Activated T-cell treated with anti-CD3 and anti-CD28 coated beads, Interleukin-2, amount 50 U/mL, for 1 hour (primary cell): ENCODE measurements at regions not wholly inside any gene's neighbourhood (a gene's known extent, or its start where the extent isn't known, plus 50 kb on each side); places are given as distances from the start of the nearest gene placed in this dataset.
"Not testable (repeated sequence)": the region's sequence is repeated elsewhere in the genome, so short reads cannot be mapped to it uniquely, and the experiment has no call there.

ENCODE experiments used
- DNase-seq: peaks from one replicate; pipeline ENCODE4 v3.0.0-alpha.2; 2020

DNA sequence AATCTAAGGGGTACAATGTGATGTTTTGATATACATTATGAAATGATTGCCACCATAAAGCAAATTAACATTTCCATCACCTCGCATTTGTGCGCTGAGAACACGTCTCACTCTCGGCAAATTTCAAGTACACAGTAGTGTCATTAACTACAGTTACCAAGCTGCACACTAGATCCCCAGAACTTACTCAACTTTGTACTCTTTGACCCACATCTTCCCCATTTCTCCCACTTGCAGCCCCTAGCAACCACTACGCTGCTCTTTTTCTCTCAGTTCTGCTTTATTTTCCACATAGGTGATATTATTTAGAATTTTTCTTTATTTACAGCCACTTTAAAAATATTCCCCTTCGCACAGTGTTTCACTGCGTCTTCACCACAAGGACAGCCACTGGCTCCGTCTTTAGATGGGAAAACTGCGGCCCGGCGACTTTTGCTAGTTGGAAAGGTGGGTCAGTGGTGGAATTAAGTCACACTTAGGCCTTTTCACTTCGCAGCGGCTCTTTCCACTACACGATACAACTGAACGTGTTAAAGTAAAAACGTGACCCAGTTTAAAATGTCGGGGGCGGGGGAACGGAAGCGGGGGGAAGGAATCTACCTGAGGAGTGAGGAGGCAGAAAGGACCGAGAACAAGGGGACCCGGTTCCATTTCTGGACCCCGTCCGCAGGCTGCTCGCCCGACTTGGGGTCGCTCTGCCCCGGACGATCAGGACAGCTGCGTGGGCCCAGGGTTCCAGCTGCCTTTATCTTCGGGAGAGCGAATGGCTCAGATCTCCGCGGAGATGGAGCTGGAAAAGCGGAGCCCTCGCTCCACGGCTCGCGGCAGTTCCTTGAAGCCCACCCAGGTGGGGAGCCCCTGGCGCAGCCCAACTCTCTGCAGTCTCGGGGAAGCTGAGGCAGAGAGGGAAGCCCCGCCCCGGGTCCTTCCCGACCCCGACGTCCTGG, 486.1 kb downstream of the UQCRFS1 start:
- DNase-seq, result no peak

DNA sequence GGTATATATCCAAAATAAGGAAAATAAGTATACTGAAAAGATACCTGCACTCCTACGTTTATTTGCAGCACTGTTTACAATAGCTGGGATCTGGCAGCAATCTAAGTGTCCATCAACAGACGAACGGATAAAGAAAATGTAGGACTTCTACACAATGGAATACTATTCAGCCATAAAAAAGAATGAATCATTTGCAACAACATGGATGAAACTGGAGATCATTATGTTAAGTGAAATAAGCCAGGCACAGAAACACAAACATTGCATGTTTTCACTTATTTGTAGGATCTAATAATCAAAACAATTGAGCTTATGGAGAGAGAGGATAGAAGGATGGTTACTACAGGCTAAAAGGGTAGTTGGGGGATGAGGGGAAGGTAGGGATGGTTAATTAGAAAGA, 494.0 kb downstream of the UQCRFS1 start:
- DNase-seq, result no peak

DNA sequence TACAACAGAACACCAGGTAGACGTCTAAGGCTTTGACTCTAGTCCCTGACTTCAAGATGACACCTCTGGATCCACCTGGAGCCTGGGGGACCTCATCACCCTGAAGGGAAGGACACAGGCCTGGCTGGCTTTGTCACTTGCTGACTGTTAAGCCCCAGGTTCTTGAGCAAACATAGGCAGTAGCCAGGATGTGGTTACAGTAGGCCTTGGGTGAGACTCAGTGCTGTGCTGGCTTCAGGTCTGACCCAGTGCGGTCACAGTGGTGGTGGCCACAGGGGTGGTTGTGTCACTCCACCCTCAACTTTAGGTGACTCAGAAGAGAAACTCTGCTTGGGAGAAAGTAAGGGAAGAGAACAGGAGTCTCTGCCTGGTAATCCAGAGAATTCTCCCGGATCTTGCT, 497.8 kb downstream of the UQCRFS1 start:
- no peak for DNase-seq

DNA sequence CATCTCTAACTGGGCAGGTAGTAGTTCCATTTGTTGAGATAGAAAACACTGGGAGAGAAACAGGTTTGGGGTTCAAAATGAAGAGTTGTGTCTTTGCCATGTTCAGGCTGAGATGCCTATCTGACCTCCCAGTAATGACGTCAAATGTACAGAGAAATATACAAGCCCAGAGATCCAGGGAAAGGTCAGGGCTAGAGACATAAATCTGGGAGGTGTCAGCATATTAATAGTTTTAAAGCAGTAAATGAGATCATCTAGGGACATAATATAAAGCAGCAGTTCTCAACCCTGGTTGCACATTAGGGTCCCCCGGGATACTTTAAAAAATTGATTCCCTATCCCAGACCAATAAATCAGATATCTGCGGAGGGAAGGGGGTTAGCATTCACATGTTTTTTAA, 501.5 kb downstream of the UQCRFS1 start:
- no peak for DNase-seq

DNA sequence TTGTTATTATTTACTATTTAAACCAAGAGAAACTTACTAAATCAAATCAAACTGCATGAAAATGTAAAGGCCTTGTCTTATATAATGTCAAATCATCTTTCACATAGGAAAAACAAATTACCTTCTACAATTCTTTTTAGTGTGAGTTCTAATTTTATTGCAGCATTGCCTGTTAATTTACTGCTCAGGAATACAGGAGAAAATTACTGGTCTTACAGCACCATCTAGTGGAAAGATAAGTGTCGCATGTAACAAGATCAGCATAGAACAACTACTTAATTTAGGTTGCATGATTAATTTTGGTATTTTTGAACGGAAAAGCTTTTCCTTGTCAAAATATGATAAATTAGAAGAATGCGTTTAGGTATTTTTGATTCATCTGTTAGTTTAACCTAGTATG, 502.7 kb downstream of the UQCRFS1 start:
- no peak for DNase-seq

DNA sequence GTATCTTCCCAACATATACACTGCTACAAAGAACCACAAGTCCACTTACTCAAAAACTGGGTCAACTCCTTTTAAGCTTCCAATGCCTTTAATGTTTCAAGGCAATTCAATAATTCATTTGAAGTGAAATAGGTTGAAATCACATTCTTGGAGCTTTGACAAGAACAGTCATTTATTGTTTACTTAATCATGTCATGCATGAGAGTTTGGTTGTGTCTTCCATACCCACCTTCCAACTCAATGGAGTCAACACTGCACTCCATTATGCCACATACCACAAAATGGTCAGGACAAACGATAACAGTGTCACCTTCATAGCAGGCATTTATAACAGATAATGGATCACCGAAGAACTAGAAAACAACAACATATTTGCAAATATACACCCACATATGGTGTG, 506.3 kb downstream of the UQCRFS1 start:
- DNase-seq, result no peak

DNA sequence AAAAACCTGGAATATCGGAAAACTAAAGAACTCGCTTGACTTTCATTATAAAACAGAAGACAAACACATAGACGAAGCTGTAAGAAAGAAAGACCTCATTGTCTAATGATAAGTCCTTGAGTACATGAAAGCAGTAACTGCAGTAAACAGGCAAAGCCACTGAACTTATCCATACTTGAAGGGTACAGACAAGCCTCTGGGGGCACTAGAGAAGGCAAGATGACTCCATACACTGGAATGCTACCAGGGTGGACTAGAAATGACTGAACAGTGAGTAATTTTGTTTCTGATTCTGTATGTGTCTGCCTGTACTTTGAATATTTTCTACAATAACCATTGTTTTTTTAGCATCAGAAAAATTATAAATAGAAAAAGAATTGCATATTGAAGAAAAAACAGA, 507.9 kb downstream of the UQCRFS1 start:
- DNase-seq, result no peak

DNA sequence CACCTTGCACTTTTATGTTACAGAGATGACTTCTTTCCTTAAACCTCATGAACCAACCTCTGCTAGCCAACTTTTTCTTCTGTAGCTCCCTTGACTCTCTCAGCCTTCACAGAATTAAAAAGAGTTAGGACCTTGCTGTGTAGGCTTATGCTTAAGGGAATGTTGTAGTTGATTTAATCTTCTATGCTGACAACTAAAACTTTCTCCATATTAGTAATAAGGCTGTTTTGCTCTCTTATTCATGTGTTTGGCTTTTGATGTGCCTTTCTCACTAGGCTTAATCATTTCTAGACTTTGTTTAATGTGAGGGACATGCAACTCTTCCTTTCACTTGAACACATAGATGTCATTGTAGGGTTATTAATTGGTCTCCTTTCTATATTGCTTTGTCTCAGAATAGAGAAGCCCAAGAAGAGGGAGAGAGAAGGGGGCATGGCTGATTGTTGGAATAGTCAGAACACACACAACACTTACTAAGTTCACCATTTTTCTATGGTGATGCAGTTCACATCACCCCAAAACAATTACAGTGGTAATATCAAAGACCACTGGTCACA, 509.5 kb downstream of the UQCRFS1 start:
- DNase-seq, result no peak

DNA sequence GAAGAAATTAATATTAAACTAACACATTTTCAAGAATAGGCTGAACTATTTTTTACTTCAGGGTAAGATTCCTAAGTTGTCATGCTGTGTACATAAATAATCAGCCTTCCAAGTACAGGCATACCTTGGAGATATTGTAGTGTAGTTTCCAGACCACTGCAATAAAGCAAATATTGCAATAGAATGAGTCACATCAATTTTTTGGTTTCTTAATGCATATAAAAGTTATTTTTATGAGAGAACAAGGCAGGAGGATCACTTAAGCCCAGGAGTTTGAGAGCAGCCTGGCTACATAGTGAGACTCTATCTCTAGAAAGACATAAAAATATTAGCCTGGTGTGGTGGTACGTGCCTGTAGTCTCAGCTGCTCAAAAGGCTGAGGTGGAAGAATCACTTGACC, 511.5 kb downstream of the UQCRFS1 start:
- no peak for DNase-seq

DNA sequence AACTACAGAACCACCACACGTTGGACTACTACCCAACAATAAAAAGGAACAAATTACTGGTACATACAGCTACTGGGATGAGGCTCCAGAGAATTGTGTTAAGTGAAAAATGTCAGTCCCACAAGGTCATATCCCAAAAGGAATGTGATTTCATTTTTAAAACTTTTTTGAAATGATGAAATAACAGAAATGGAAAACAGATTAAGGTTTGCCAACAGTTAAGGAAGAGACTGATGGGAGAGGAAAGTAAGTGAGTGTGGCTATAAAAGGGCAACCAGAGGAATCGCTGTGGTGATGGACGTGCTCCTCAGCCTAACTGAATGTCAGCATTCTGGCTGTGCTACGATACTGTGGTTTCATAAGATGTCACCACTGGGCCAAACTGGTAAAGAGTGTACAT, 512.8 kb downstream of the UQCRFS1 start:
- DNase-seq, result no peak

DNA sequence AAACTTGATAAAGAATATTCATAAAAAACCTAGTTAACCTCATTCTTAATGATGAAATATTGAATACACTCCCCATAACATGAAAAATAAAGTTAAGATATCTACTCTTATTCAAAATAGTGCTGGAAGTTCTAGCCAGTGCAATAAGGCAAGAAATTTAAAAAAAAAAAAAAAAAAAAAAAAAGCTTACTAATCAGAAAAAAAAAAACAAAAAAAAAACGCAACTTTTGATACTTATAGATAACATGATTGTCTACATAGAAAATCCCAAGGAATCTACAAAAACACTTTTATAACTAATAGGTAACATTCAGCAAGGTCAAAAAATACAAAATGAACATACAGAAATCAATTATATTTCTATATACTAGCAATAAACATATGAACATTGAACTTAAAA, 515.6 kb downstream of the UQCRFS1 start:
- no peak for DNase-seq

DNA sequence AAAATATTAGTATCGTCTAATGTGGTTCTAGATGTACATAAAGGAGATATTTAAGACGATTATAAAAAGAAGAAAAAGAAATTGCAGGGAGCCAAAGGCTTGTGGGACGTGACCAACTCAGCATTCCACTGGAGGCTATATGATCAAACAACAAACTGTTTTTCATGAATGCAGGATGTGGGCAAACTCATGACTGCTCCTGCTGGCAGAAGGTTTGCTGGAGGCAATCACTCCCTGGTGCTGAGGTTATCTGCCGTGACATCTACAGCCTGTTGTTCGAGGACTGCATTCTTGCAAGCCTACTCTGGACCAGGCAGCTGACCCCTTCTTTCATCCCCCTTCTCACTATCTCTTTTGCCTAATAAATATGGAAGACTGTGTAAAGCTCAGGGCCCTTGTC, 518.1 kb downstream of the UQCRFS1 start:
- no peak for DNase-seq

DNA sequence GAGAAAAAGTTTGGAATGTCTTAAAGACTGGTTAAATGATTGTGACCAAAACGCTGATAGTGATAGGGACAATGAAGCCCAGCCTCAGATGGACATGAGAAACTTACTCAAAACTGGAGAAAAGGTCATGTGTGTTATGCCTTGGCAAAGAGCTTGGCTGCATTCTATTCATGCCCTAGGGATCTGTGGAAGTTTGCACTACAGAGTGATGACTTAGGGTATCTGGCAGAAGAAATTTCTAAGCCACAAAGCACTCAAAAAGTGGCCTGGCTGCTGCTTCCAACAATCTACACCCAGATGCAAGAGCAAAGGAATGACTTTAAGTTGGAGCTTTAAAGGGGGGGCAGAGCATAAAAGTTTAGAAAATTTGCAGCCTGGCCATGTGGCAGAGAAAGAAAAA, 521.3 kb downstream of the UQCRFS1 start:
- no peak for DNase-seq

DNA sequence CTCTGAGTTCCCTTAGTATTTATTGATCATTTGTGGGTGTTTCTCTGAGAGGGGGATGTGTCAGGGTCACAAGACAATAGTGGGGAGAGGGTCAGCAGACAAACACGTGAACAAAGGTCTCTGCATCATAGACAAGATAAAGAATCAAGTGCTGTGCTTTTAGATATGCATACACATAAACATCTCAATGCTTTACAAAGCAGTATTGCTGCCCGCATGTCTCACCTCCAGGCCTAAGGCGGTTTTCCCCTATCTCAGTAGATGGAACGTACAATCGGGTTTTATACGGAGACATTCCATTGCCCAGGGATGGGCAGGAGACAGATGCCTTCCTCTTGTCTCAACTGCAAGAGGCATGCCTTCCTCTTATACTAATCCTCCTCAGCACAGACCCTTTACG, 523.5 kb downstream of the UQCRFS1 start:
- not testable (repeated sequence) for DNase-seq

DNA sequence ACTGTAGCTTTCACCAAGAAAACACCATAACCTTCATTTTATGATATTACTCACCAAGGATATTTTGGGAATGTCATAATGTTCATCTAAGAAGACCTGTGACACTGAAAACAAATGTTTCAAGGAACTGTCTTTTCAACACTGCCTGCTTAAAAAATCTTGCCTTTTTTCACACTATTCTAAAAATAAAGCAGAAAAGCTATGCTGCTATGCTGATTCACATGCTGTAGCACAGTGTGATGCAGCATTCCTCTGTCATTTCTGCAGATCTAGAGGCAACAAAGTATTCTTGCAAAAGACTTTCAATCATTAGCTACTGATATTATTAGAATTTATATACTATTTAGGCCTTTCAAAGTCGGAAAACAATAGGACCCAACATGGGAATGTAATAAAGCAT, 525.7 kb downstream of the UQCRFS1 start:
- no peak for DNase-seq

DNA sequence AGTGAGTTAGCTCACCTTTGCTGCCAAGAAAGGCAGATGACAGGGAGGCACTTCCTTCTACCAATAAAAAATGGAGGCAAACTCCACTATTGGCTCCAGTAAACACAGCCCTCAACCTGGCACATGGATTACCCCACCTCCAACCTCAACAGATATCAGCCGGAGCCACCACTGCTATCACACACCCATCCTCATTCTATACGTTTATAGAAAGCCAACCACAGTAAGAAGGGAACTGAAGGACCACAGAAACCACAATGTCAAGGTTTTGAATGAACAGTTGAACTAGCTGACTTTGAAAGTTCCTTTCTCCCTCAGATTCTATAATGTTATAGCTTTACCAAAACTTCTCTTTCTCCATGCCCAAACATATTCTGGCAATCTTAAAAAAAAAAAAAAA, 526.2 kb downstream of the UQCRFS1 start:
- no peak for DNase-seq

DNA sequence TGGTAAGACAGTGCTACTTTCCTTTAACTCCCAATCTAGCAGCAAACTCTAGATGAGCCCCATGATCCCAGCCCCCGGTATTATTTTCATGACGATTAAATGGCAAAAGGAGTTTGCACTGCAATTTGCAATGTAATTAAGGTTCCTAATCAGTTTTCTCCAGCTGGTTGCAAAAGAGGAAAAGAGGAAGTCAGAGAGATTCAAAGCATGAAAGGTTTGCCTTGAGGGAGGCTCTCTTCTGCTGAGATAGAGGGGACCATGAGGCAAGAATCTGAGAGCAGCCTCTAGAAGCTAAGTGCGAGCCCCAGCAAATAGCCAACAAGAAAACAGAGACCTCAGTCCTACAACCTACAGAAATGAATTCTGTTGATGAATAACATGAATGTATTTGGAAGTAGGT, 527.1 kb downstream of the UQCRFS1 start:
- no peak for DNase-seq

DNA sequence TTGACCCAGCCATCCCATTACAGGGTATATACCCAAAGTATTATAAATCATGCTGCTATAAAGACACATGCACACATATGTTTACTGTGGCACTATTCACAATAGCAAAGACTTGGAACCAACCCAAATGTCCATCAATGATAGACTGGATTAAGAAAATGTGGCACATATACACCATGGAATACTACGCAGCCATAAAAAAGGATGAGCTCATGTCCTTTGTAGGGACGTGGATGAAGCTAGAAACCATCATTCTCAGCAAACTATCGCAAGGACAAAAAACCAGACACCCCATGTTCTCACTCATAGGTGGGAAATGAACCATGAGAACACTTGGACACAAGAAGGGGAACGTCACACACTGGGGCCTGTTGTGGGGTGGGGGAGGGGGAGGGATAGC, 527.9 kb downstream of the UQCRFS1 start:
- DNase-seq, result not testable (repeated sequence)

DNA sequence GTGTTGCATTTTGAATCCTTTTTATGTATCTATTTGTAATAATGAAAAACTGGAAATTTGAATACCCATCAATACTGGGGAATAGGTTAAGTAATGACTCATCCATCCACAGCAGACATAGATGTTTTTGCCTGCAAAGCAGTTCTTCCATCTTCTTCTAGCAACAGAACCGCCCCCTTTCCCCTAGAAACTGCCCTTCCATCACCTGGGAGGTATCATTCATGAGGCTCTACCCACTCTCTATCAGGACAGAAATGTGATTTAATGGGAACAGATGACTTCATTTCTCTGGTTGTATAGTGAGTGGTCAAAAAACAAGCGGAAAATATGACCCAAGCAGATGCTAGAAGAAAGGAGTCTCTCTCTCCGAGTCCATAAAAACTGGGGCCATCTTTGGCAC, 532.8 kb downstream of the UQCRFS1 start:
- no peak for DNase-seq

DNA sequence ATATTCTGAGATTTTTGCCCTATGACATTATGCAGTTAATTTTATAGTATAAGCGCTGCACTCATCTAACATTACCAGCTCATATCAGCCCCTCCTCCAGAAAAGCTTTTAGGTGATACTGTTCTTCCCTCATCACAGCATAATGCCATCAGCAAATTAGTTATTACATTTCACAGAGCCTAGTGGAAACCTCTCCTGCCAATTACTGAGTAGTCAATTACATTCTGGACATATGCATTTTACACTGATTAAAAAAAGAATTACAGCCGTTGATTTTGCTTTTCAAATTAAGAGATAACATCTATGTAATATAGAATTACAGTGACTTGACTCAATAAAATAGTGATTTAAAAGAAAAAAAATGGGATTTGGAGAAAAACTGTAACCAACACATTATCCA, 542.1 kb downstream of the UQCRFS1 start:
- DNase-seq, result no peak

DNA sequence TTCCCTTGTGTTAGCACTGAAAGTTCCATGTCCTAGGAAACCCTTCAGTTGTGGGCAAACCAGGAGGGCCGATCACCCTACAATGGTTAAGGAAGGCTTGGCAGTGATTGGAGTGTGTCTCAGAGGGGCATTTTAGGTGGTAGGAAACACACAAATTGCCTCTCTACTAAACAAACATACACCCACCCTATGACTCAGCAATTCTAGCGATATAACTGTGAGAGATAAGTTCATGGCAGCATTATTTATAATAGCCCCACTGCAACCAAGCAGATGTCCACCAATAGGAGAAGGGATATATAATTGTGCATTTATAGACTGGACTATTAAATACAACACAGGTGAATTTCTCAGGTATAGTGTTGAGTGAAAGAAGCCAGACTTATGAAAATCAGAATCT, 543.1 kb downstream of the UQCRFS1 start:
- no peak for DNase-seq

DNA sequence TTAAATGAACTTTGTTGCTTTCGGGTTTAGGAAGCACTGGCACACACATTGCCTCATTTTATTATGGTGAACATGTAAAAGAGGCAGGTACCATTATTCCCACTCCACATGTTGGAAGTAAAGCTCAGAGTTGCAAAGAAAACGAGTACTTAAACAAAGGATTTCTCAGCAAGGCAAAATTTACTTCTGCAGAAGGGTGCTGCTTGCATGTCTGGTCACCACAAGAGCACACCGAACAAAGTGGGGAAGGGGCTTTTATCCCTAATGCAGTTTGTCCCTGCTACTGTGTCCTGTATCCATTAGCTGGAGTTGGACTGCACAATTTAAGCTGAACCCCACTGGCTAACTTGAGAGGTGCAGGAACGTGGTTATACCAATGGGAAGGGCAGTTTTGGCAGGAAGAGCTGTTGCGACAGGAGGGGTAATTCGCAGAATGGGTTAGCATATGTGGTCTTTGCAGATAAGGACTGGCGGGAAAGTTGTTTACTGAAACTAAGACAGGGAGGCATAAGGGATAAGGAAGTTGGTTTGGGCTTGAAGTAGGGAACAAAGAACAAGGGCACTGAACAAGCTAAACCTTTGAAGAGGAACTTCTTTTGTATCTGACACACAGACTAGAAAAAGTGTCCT, 545.5 kb downstream of the UQCRFS1 start:
- no peak for DNase-seq

DNA sequence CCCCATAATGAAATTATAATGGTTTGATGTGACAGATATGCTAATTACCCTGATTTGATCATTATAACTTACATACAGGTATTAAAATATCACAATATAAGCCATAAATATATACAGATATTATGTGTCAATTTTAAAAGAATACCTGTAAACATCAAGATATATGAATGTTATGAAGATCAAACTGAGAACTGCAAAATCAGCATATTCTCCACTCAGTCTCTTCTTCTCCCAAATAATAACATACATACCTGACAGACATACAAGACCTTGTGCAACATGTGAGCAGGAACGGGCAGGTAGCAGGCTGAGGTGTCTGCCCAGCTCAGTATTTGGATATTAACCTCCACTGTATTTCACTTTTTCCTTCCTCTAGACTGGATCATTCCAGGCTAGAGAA, 547.2 kb downstream of the UQCRFS1 start:
- DNase-seq, result no peak

DNA sequence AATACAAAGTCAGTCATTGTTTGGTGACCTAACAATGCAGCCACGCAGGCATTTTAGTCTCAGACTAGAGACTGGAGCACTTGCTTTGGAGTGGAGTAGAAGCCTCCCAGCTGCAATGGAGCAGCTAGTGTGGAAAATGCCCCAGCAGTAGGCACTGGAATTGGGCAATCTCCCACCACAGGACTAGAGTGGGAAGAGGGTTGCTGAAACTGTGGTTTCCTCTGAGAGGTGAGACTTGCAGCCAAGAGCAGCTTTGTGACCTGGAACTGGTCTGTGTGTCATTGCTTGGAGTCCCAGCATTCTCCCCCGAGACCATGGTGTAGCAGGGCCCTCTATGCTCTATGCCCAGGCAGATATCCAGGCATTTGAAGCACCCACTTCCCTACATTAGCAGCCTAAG, 556.3 kb downstream of the UQCRFS1 start:
- no peak for DNase-seq
